GM12875 (cell line): ENCODE measurements at regions not wholly inside any gene's neighbourhood (a gene's known extent, or its start where the extent isn't known, plus 50 kb on each side); places are given as distances from the start of the nearest gene placed in this dataset.

Source experiments
- H3K4me3 ChIP-seq: one replicate; pipeline ENCODE4 v1.5.1; 2011; ENCODE audit warnings: low read depth, low read length, control low read depth
- CTCF ChIP-seq: IDR thresholded peaks from 2 replicates; pipeline ENCODE4 v1.5.1; 2011; ENCODE audit warnings: low read depth, mild to moderate bottlenecking, control low read depth, inconsistent platforms, low read length, moderate library complexity, borderline replicate concordance; ENCODE audit not compliant: insufficient read depth

GRCh38 chr2:129174143-129174542, 805.3 kb upstream of the RAB6C start:
- H3K4me3 ChIP-seq, result no peak overlapping the region
- TF ChIP-seq CTCF, result no peak

GRCh38 chr2:129175051-129175450, 804.4 kb upstream of the RAB6C start:
- TF ChIP-seq CTCF, result no peak
- H3K4me3 ChIP-seq, result no peak overlapping the region

- no peak for TF ChIP-seq CTCF
Measured at GRCh38 chr2:129176375-129176774, 803.1 kb upstream of the RAB6C start.

GRCh38 chr2:129178356-129178755, 801.1 kb upstream of the RAB6C start:
- TF ChIP-seq CTCF, result no peak
- H3K4me3 ChIP-seq, result no peak overlapping the region

More at GRCh38 chr2:129176375-129176774, 803.1 kb upstream of the RAB6C start:
- no peak overlapping the region for H3K4me3 ChIP-seq

- no peak overlapping the region for H3K4me3 ChIP-seq
- TF ChIP-seq CTCF, result no peak
Measured at GRCh38 chr2:129179199-129179598, 800.3 kb upstream of the RAB6C start.

GRCh38 chr2:129180124-129180716, 799.2 kb upstream of the RAB6C start:
- no peak for TF ChIP-seq CTCF
- no peak overlapping the region for H3K4me3 ChIP-seq

- H3K4me3 ChIP-seq, result no peak overlapping the region
- no peak for TF ChIP-seq CTCF
Measured at GRCh38 chr2:129181433-129181832, 798.0 kb upstream of the RAB6C start.
